Keratinocyte (primary cell): ENCODE measurements at regions not wholly inside any gene's neighbourhood (a gene's known extent, or its start where the extent isn't known, plus 50 kb on each side); places are given as distances from the start of the nearest gene placed in this dataset.

Experiments
- DNase-seq: peaks from one replicate; pipeline ENCODE4 v3.0.0-alpha.2; 2011; ENCODE audit warnings: low read depth, missing footprints, low spot score
- FAIRE-seq: peaks from 2 replicates; lab custom pipeline; 2011; peaks lifted over from hg19 to GRCh38; lab: Jason Lieb, UNC
- H2AFZ ChIP-seq: 2 replicates; pipeline ENCODE4 v1.6.0; 2012; ENCODE audit warnings: low read length, control low read depth, inconsistent platforms; ENCODE audit not compliant: control insufficient read depth
- H3K27ac ChIP-seq: 2 replicates; pipeline ENCODE4 v1.5.1; 2011; ENCODE audit warnings: low read length; ENCODE audit not compliant: control insufficient read depth, insufficient read depth
- H3K27me3 ChIP-seq: 3 replicates; pipeline ENCODE4 v1.6.0; 2011; ENCODE audit warnings: low read length; ENCODE audit not compliant: control insufficient read depth, insufficient read depth; ENCODE audit errors: extremely low read depth
- H3K36me3 ChIP-seq, 2 experiments: 2 replicates in 1 of 2; 3 replicates in 1 of 2; pipeline ENCODE4 v1.5.1; 2011; ENCODE audit warnings: low read length in 2 of 2, mild to moderate bottlenecking in 1 of 2; ENCODE audit not compliant: control insufficient read depth in 2 of 2, insufficient read depth in 2 of 2; ENCODE audit errors: extremely low read depth in 1 of 2
- H3K4me1 ChIP-seq: 3 replicates; pipeline ENCODE4 v1.5.1; 2011; ENCODE audit warnings: low read length; ENCODE audit not compliant: control insufficient read depth, insufficient read depth; ENCODE audit errors: extremely low read depth
- H3K4me2 ChIP-seq: 3 replicates; pipeline ENCODE4 v1.6.0; 2011; ENCODE audit warnings: low read depth, low read length; ENCODE audit not compliant: control insufficient read depth, insufficient read depth; ENCODE audit errors: extremely low read depth
- H3K4me3 ChIP-seq, 3 experiments: fragments of 200-600 bp in 1 of 3; sonication (generic) in 1 of 3; 2 replicates in 2 of 3; 3 replicates in 1 of 3; pipeline ENCODE4 v1.5.1; 2011 to 2016; ENCODE audit warnings: low read length in 3 of 3, mild to moderate bottlenecking in 3 of 3, control low read depth in 2 of 3, inconsistent platforms in 1 of 3, low read depth in 1 of 3, mixed read lengths in 1 of 3, mixed run types in 1 of 3, moderate library complexity in 1 of 3; ENCODE audit not compliant: control insufficient read depth in 2 of 3, insufficient read depth in 2 of 3; ENCODE audit errors: extremely low read depth in 1 of 3
- H3K79me2 ChIP-seq: 2 replicates; pipeline ENCODE4 v1.6.0; 2012; ENCODE audit warnings: low read length; ENCODE audit not compliant: control insufficient read depth, insufficient read depth
- H3K9ac ChIP-seq: 3 replicates; pipeline ENCODE4 v1.6.0; 2011; ENCODE audit warnings: low read length; ENCODE audit not compliant: control insufficient read depth, insufficient read depth; ENCODE audit errors: extremely low read depth
- H3K9me1 ChIP-seq: 3 replicates; pipeline ENCODE4 v1.6.0; 2011; ENCODE audit warnings: low read length; ENCODE audit not compliant: control insufficient read depth, insufficient read depth; ENCODE audit errors: extremely low read depth
- H3K9me3 ChIP-seq: 2 replicates; pipeline ENCODE4 v1.5.1; 2012; ENCODE audit warnings: low read depth, low read length; ENCODE audit not compliant: control insufficient read depth
- H4K20me1 ChIP-seq: 3 replicates; pipeline ENCODE4 v1.6.0; 2011; ENCODE audit warnings: low read length; ENCODE audit not compliant: control insufficient read depth, insufficient read depth; ENCODE audit errors: extremely low read depth
- CTCF ChIP-seq, 3 experiments: IDR thresholded peaks in 1 of 3; conservative IDR thresholded peaks in 1 of 3; optimal IDR thresholded peaks in 1 of 3; 2 replicates in 2 of 3; 3 replicates in 1 of 3; pipeline versions ENCODE3 to v1.5.1; 2011; ENCODE audit warnings: low read length in 3 of 3, mild to moderate bottlenecking in 3 of 3, moderate library complexity in 2 of 3, control low read depth in 1 of 3, inconsistent platforms in 1 of 3; ENCODE audit not compliant: insufficient read depth in 2 of 3; ENCODE audit errors: extremely low read depth in 1 of 3
- EZH2 ChIP-seq: IDR thresholded peaks from one replicate; pipeline ENCODE4 v1.6.1; 2012; ENCODE audit warnings: inconsistent platforms, mild to moderate bottlenecking, low read length, moderate library complexity
- dilution Hi-C: fragments of 300-500 bp; cut with MboI; formaldehyde crosslinking; loops from one replicate; pipeline ENCODE4 v1.7.0; 2020; ENCODE audit warnings: low sequenced_read_pairs; ENCODE audit not compliant: extremely low pct_ligation_motif_present

DNA sequence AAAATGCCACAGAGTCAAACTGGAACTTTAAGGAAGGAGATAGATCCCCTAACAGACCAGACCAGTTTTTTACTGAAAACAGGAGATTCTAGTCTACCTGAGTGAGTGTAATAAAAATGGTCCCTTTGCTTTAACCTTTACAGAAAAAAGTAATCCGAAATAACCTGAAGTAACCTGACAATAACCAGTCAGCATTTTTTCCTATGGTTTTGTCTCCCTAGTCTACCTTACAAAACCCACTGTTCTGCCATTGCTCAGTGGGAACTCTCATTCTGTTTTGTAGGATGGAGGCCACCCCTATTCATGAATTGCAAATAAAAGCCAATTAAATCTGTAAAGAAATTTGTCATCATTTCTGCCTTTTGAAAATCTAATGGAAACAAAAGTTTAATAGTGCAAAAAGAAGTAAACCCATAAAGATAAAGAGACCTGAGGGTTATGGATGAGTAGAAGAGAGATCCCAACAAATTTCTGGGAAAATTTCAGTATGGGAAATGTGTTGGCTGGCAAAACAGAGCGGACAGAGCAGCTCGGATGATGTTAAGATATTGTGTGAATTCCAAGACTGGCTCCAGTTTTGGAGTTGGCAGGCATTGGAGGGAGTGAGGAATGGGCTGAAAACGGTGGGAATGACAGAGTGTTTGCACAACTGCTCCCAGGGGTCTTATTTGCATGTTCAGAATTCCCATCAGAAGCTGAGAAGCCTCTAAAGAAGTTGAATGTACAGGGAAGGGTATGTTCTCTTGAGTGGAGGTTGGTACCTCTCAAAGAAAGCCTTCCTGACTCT lies 104.7 kb upstream of the RALGAPA2 start:
- Histone ChIP-seq H3K4me2 (no peak overlapping the region), H3K9me1 (no peaks in the 10 kb centered on the region), H4K20me1 (no peaks in the 10 kb centered on the region), H3K27me3 (no peaks in the 10 kb centered on the region), H3K36me3 (no peaks in the 10 kb centered on the region), H3K4me3 (no peak overlapping the region), H3K4me1 (no peaks in the 10 kb centered on the region), H3K79me2 (no peaks in the 10 kb centered on the region), H3K27ac (no peak overlapping the region), H2AFZ (no peak overlapping the region), H3K9me3 (no peaks in the 10 kb centered on the region), H3K9ac (no peak overlapping the region)
- TF ChIP-seq EZH2 (no peak), CTCF (optimal IDR thresholded peaks at IDR 0.05 in 1 of 3, IDR thresholded peaks at IDR 0.05 in 1 of 3, conservative IDR thresholded peaks at IDR 0.05 in 1 of 3; ENCODE audit: extremely low read depth in 1 of 3, insufficient read depth in 2 of 3, low read length in 3 of 3) (no peak)
- DNase-seq = no peak
- no peak for FAIRE-seq
- dilution Hi-C loops = no loop called here

- H4K20me1 ChIP-seq = no peaks in the 10 kb centered on the region
- FAIRE-seq (no peak), DNase-seq (no peak)
These were observed 103.4 kb upstream of the RALGAPA2 start for GRCh38 chr20:20815711-20816455.

More at GRCh38 chr20:20815711-20816455, 103.4 kb upstream of the RALGAPA2 start:
- no peaks in the 10 kb centered on the region for H3K4me1 ChIP-seq
- H3K79me2 ChIP-seq = no peaks in the 10 kb centered on the region
- TF ChIP-seq CTCF (optimal IDR thresholded peaks at IDR 0.05 in 1 of 3, IDR thresholded peaks at IDR 0.05 in 1 of 3, conservative IDR thresholded peaks at IDR 0.05 in 1 of 3; ENCODE audit: extremely low read depth in 1 of 3, insufficient read depth in 2 of 3, low read length in 3 of 3) (no peak), EZH2 (no peak)
- H3K27me3 ChIP-seq = no peaks in the 10 kb centered on the region
- H3K9ac ChIP-seq = no peak overlapping the region
- no peaks in the 10 kb centered on the region for H3K36me3 ChIP-seq
- dilution Hi-C loops = no loop called here
- no peak overlapping the region for H3K4me3 ChIP-seq
- no peak overlapping the region for H3K4me2 ChIP-seq
- no peaks in the 10 kb centered on the region for H3K9me1 ChIP-seq
- H3K27ac ChIP-seq = no peak overlapping the region
- no peak overlapping the region for H2AFZ ChIP-seq
- H3K9me3 ChIP-seq = no peaks in the 10 kb centered on the region
